HEK293T (cell line): ENCODE measurements at regions not wholly inside any gene's neighbourhood (a gene's known extent, or its start where the extent isn't known, plus 50 kb on each side); places are given as distances from the start of the nearest gene placed in this dataset.

Experiments
- BHLHE40 ChIP-seq: fragments of 450-650 bp; IDR thresholded peaks from 2 replicates; pipeline ENCODE4 v1.6.1; 2016; ENCODE audit warnings: mild to moderate bottlenecking, moderate library complexity, borderline replicate concordance
- ELF4 ChIP-seq: fragments of 450-650 bp; IDR thresholded peaks from 2 replicates; pipeline ENCODE4 v1.6.1; 2017; ENCODE audit warnings: antibody characterized with exemption
- NFRKB ChIP-seq: fragments of 450-650 bp; IDR thresholded peaks from 2 replicates; pipeline ENCODE4 v1.6.1; 2016; ENCODE audit warnings: mild to moderate bottlenecking, moderate library complexity

- TF ChIP-seq ELF4: no peak
- no peak for TF ChIP-seq BHLHE40
- TF ChIP-seq NFRKB: no peak
Observed at GRCh38 chr16:48790151-48790550, 180.2 kb upstream of the N4BP1 start.
